Neural progenitor cell (in vitro differentiated cells): ENCODE measurements at regions not wholly inside any gene's neighbourhood (a gene's known extent, or its start where the extent isn't known, plus 50 kb on each side); places are given as distances from the start of the nearest gene placed in this dataset.

Experiments used
- DNase-seq: peaks from one replicate; pipeline ENCODE4 v3.0.0-alpha.2; 2016; ENCODE audit warnings: low spot score
- H2AFZ ChIP-seq: fragments of 200-600 bp; sonication (generic); replicated peaks from 2 replicates; pipeline ENCODE4 v1.6.1; 2016; ENCODE audit warnings: antibody characterized with exemption
- H3F3A ChIP-seq: fragments of 200-600 bp; sonication (generic); 2 replicates; pipeline ENCODE4 v1.6.1; 2016; ENCODE audit warnings: antibody characterized with exemption, low read depth
- H3K27ac ChIP-seq: fragments of 200-600 bp; sonication (generic); 2 replicates; pipeline ENCODE4 v1.5.1; 2016; ENCODE audit warnings: mild to moderate bottlenecking
- H3K27me3 ChIP-seq: fragments of 200-600 bp; sonication (generic); 2 replicates; pipeline ENCODE4 v1.6.1; 2016; ENCODE audit warnings: mild to moderate bottlenecking, moderate library complexity
- H3K36me3 ChIP-seq: fragments of 200-600 bp; sonication (generic); 2 replicates; pipeline ENCODE4 v1.5.1; 2016
- H3K4me1 ChIP-seq: fragments of 200-600 bp; sonication (generic); 2 replicates; pipeline ENCODE4 v1.6.1; 2016; ENCODE audit warnings: mixed run types
- H3K4me2 ChIP-seq: fragments of 200-600 bp; sonication (generic); 2 replicates; pipeline ENCODE4 v1.6.1; 2016
- H3K4me3 ChIP-seq: fragments of 200-600 bp; sonication (generic); 2 replicates; pipeline ENCODE4 v1.5.1; 2016
- H3K79me2 ChIP-seq: fragments of 200-600 bp; sonication (generic); 2 replicates; pipeline ENCODE4 v1.6.1; 2016; ENCODE audit warnings: low read depth
- H3K9ac ChIP-seq: fragments of 200-600 bp; sonication (generic); 2 replicates; pipeline ENCODE4 v1.6.1; 2016
- H3K9me3 ChIP-seq: fragments of 200-600 bp; sonication (generic); 2 replicates; pipeline ENCODE4 v1.5.1; 2016; ENCODE audit warnings: low read depth
- H4K20me1 ChIP-seq: fragments of 200-600 bp; sonication (generic); 2 replicates; pipeline ENCODE4 v1.6.1; 2016; ENCODE audit warnings: low read depth
- H3K27ac Mint-ChIP-seq: 3 replicates; pipeline ENCODE4 v1.8.0; 2021; ENCODE audit warnings: mixed read lengths
- H3K27me3 Mint-ChIP-seq: 2 replicates; pipeline ENCODE4 v1.8.0; 2022; ENCODE audit warnings: low read depth, mild to moderate bottlenecking, inconsistent platforms, moderate library complexity, mixed read lengths; ENCODE audit not compliant: insufficient read depth
- H3K36me3 Mint-ChIP-seq: 3 replicates; pipeline ENCODE4 v1.8.0; 2021; ENCODE audit warnings: mixed read lengths
- H3K4me1 Mint-ChIP-seq: 3 replicates; pipeline ENCODE4 v1.8.0; 2021; ENCODE audit warnings: mixed read lengths
- H3K4me3 Mint-ChIP-seq: 3 replicates; pipeline ENCODE4 v1.8.0; 2021; ENCODE audit warnings: mild to moderate bottlenecking, moderate library complexity, mixed read lengths
- H3K9me3 Mint-ChIP-seq: 3 replicates; pipeline ENCODE4 v1.8.0; 2020; ENCODE audit warnings: mixed read lengths
- CTCF ChIP-seq: fragments of 200-600 bp; sonication (generic); IDR thresholded peaks from 2 replicates; pipeline ENCODE4 v1.5.1; 2017; ENCODE audit warnings: antibody characterized with exemption, mild to moderate bottlenecking
- EZH2 ChIP-seq: fragments of 200-600 bp; sonication (generic); IDR thresholded peaks from 2 replicates; pipeline ENCODE4 v1.6.1; 2017; ENCODE audit warnings: antibody characterized with exemption, mild to moderate bottlenecking, moderate library complexity
- EZH2phosphoT487 ChIP-seq: fragments of 200-600 bp; sonication (generic); IDR thresholded peaks from 2 replicates; pipeline ENCODE4 v1.6.1; 2017; ENCODE audit warnings: antibody characterized with exemption

GRCh38 chr2:106745468-106745867, 140.5 kb downstream of the ST6GAL2 start:
- peak; percentile 2 for DNase-seq
- Mint-ChIP-seq H3K9me3 (no peaks in the 10 kb centered on the region), H3K4me1 (peaks cover 6% of the 10 kb centered on the region), H3K27ac (no peak overlapping the region), H3K36me3 (peaks cover 3% of the 10 kb centered on the region), H3K27me3 (peaks cover 5% of the 10 kb centered on the region), H3K4me3 (no peak overlapping the region)
- Histone ChIP-seq H3K9me3 (no peaks in the 10 kb centered on the region), H3K4me3 (no peak overlapping the region), H3K4me2 (no peak overlapping the region), H3K27ac (no peak overlapping the region), H3K79me2 (no peaks in the 10 kb centered on the region), H3F3A (no peaks in the 10 kb centered on the region), H3K27me3 (no peaks in the 10 kb centered on the region), H2AFZ (no peak overlapping the region), H3K36me3 (no peaks in the 10 kb centered on the region), H3K9ac (no peak overlapping the region), H4K20me1 (no peaks in the 10 kb centered on the region), H3K4me1 (no peaks in the 10 kb centered on the region)
- TF ChIP-seq CTCF: no peak
- TF ChIP-seq EZH2phosphoT487: no peak
- no peak for TF ChIP-seq EZH2

GRCh38 chr2:106749823-106750222, 136.1 kb downstream of the ST6GAL2 start:
- DNase-seq: no peak
- Histone ChIP-seq H3K4me3 (no peak overlapping the region), H3K9me3 (no peaks in the 10 kb centered on the region), H3F3A (no peaks in the 10 kb centered on the region), H2AFZ (no peak overlapping the region), H3K79me2 (no peaks in the 10 kb centered on the region), H4K20me1 (no peaks in the 10 kb centered on the region), H3K9ac (no peak overlapping the region), H3K27ac (no peak overlapping the region), H3K27me3 (no peaks in the 10 kb centered on the region), H3K4me2 (no peak overlapping the region), H3K4me1 (no peaks in the 10 kb centered on the region), H3K36me3 (no peaks in the 10 kb centered on the region)
- Mint-ChIP-seq H3K4me1 (peaks cover 6% of the 10 kb centered on the region), H3K36me3 (peaks cover 3% of the 10 kb centered on the region), H3K4me3 (no peak overlapping the region), H3K9me3 (no peaks in the 10 kb centered on the region), H3K27ac (no peak overlapping the region), H3K27me3 (peaks cover 3% of the 10 kb centered on the region)
- TF ChIP-seq EZH2phosphoT487 (no peak), CTCF (no peak), EZH2 (no peak)
